AG09309 (cell line): ENCODE measurements at regions not wholly inside any gene's neighbourhood (a gene's known extent, or its start where the extent isn't known, plus 50 kb on each side); places are given as distances from the start of the nearest gene placed in this dataset.
"Not testable (repeated sequence)": the region's sequence is repeated elsewhere in the genome, so short reads cannot be mapped to it uniquely, and the experiment has no call there.

ENCODE experiments used
- DNase-seq: peaks from one replicate; pipeline ENCODE4 v3.0.0-alpha.2; 2010; ENCODE audit warnings: low read depth
- H3K4me3 ChIP-seq: 2 replicates; pipeline ENCODE4 v1.5.1; 2011; ENCODE audit warnings: mild to moderate bottlenecking, low read depth, low read length, moderate library complexity; ENCODE audit not compliant: control insufficient read depth
- TF ChIP-seq, protein P1 (sequence below): IDR thresholded peaks from 2 replicates; pipeline ENCODE4 v1.5.1; 2011; ENCODE audit warnings: mild to moderate bottlenecking, low read depth, low read length, inconsistent platforms; ENCODE audit not compliant: insufficient read depth, control insufficient read depth; ENCODE audit errors: missing control alignments

DNA sequence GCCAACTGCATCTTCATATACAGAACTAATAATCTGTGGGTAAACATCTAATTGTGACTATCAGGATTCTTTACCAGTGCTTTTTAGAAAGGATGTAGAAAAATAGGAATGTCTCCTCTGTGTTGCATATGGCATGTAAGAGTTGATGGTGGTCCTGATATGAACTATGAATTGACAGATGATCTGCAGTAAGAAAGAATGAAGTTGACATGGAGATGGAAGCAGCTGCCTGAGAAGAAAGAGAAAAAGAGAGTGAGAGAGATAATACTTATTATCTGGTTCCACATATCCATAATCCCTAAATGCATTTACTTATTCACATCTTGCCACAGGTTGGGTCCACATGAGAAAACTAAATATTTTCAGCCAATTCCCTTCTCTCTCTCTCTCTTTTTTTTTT is 1022.9 kb downstream of the SLC6A15 start:
- no peak overlapping the region for H3K4me3 ChIP-seq
- DNase-seq: no peak
- TF ChIP-seq, protein P1, sequence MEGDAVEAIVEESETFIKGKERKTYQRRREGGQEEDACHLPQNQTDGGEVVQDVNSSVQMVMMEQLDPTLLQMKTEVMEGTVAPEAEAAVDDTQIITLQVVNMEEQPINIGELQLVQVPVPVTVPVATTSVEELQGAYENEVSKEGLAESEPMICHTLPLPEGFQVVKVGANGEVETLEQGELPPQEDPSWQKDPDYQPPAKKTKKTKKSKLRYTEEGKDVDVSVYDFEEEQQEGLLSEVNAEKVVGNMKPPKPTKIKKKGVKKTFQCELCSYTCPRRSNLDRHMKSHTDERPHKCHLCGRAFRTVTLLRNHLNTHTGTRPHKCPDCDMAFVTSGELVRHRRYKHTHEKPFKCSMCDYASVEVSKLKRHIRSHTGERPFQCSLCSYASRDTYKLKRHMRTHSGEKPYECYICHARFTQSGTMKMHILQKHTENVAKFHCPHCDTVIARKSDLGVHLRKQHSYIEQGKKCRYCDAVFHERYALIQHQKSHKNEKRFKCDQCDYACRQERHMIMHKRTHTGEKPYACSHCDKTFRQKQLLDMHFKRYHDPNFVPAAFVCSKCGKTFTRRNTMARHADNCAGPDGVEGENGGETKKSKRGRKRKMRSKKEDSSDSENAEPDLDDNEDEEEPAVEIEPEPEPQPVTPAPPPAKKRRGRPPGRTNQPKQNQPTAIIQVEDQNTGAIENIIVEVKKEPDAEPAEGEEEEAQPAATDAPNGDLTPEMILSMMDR: no peak

DNA sequence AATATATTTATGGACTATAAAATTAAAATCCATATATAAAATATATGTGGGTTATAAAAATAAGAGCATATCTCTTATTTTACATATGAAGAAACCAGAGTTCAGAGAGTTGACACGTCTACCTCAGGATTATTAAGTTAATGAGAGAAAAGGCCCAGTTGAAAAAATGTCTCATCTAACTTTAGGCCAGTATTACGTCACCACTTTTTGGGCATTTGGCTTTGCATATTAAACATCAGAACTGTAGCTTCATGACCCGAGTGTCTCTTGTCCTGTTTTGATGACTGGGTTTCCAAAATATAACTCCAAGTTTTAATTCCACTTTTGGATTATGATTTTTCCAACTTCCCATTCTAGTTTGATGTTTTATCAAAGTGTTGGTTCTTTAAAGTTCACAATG is 1026.1 kb downstream of the SLC6A15 start:
- H3K4me3 ChIP-seq: no peak overlapping the region
- TF ChIP-seq, protein P1: no peak
- DNase-seq: no peak

DNA sequence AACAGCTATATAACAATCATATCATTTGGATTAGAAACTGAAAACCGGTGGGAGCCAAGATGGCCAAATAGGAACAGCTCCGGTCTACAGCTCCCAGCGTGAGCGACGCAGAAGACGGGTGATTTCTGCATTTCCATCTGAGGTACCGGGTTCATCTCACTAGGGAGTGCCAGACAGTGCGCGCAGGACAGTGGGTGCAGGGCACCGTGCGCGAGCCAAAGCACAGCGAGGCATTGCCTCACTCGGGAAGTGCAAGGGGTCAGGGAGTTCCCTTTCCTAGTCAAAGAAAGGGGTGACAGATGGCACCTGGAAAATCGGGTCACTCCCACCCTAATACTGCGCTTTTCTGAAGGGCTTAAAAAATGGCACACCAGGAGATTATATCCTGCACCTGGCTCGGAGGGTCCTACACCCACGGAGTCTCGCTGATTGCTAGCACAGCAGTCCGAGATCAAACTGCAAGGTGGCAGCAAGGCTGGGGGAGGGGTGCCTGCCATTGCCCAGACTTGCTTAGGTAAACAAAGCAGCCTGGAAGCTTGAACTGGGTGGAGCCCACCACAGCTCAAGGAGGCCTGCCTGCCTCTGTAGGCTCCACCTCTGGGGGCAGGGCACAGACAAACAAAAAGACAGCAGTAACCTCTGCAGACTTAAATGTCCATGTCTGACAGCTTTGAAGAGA is 1041.5 kb downstream of the SLC6A15 start:
- H3K4me3 ChIP-seq, DNase-seq: not testable (repeated sequence)

DNA sequence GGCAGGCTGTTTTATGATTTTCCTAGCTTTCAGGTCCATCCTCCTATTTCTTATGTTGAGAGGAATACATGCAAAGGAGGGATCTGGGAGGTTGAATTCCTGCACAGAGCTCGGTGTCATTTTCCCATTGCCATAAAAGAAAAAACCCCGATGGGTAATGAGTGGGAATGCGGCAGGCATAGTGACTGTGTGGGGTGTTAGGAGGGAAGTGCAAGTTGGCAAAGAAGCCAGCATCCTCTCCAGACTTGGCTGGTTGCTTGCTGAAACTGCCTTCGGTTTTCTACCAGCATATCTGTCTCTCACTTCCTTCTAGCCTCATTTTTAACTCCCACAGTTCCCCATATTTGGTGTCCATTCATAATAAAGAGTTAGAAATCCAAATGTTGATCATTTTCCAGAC is 1046.1 kb downstream of the SLC6A15 start:
- DNase-seq: no peak
- TF ChIP-seq, protein P1: no peak
- H3K4me3 ChIP-seq: no peak overlapping the region

DNA sequence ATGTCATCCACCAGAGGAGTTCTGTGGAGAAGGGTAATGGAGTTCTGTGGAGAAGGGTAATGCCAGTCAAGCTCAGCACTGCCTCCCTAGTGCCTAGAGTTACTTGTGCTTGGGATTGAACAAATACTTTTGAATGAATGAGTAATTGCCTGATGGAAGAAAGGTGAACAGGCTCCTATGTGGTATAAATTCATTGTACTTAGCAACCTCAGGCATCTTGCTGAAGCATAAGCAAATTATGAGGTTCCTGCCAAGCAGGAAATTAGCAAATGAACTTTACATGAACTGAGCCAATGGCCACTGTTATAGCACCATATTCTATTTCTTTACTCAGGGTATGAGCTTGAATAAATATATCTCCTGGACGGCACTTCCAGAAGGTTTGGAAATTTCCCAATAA is 1047.2 kb downstream of the SLC6A15 start:
- DNase-seq: no peak
- no peak overlapping the region for H3K4me3 ChIP-seq
- TF ChIP-seq, protein P1: no peak

DNA sequence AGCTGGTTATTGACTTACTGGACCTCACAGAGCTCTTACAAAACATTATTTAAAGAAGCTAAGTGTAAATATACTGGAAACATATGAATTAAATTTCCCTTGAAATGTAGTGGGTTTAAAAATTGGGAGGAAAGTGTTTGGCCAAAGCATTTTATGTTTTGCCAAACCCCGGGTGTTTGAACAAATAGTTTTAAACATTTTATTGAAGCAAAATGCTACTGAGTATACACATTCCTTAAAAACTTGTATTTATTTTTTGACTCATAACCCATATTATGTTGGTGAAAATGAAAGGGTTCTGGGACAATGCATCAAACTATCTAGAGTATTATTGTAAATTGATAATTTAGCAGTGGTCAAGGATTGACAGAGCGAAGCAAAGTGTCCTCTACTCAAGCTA is 1048.5 kb downstream of the SLC6A15 start:
- TF ChIP-seq, protein P1: no peak
- no peak overlapping the region for H3K4me3 ChIP-seq
- no peak for DNase-seq

DNA sequence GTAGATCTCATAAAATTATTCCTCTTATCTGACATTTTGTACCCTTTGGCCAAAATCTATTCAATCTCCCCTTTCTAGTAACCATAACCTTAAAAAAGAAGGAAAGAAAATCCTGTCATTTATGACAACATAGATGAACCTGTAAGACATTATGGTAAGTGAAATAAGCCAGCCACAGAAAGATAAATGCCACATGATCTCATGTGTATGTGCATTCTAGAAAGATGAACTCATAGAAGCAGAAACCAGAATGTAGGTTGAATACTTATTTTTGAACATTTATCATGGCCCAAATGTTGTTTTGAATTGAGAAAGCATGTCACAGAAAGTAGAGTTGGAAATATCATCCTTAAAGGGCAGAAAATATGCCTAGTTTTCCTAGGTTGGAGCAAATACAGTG is 1053.6 kb downstream of the SLC6A15 start:
- no peak for DNase-seq
- H3K4me3 ChIP-seq: no peak overlapping the region
- TF ChIP-seq, protein P1: no peak
